Astrocyte (in vitro differentiated cells and primary cell): ENCODE measurements at regions not wholly inside any gene's neighbourhood (a gene's known extent, or its start where the extent isn't known, plus 50 kb on each side); places are given as distances from the start of the nearest gene placed in this dataset.

Experiments
- DNase-seq: peaks from one replicate; pipeline ENCODE4 v3.0.0-alpha.2; 2010; ENCODE audit warnings: low read depth
- FAIRE-seq: peaks from 2 replicates; lab custom pipeline; 2011; peaks lifted over from hg19 to GRCh38; lab: Jason Lieb, UNC
- H2AFZ ChIP-seq: 2 replicates; pipeline ENCODE4 v1.6.0; 2012; ENCODE audit warnings: low read depth, low read length, inconsistent platforms
- H3K27ac ChIP-seq: 2 replicates; pipeline ENCODE4 v1.5.1; 2011; ENCODE audit warnings: low read depth, low read length, inconsistent platforms
- H3K27me3 ChIP-seq: 2 replicates; pipeline ENCODE4 v1.6.0; 2011; ENCODE audit warnings: low read length, inconsistent platforms; ENCODE audit not compliant: insufficient read depth
- H3K36me3 ChIP-seq: 2 replicates; pipeline ENCODE4 v1.5.1; 2011; ENCODE audit warnings: low read length, inconsistent platforms; ENCODE audit not compliant: insufficient read depth
- H3K4me1 ChIP-seq: 2 replicates; pipeline ENCODE4 v1.5.1; 2011; ENCODE audit warnings: low read length, inconsistent platforms; ENCODE audit not compliant: insufficient read depth
- H3K4me2 ChIP-seq: 2 replicates; pipeline ENCODE4 v1.6.0; 2012; ENCODE audit warnings: low read length, inconsistent platforms
- H3K4me3 ChIP-seq: 2 replicates; pipeline ENCODE4 v1.5.1; 2011; ENCODE audit warnings: low read depth, mild to moderate bottlenecking, low read length, inconsistent platforms; ENCODE audit not compliant: insufficient read depth
- H3K79me2 ChIP-seq: 2 replicates; pipeline ENCODE4 v1.6.0; 2012; ENCODE audit warnings: mild to moderate bottlenecking, low read length, inconsistent platforms; ENCODE audit not compliant: insufficient read depth
- H3K9ac ChIP-seq: 2 replicates; pipeline ENCODE4 v1.6.0; 2012; ENCODE audit warnings: mild to moderate bottlenecking, low read length, inconsistent platforms
- H3K9me3 ChIP-seq: 2 replicates; pipeline ENCODE4 v1.5.1; 2012; ENCODE audit warnings: low read depth, mild to moderate bottlenecking, low read length, inconsistent platforms; ENCODE audit not compliant: insufficient read depth
- H4K20me1 ChIP-seq: 2 replicates; pipeline ENCODE4 v1.6.0; 2012; ENCODE audit warnings: low read length, inconsistent platforms; ENCODE audit not compliant: insufficient read depth
- H3K27ac Mint-ChIP-seq: one replicate; pipeline ENCODE4 v1.8.0; 2021; ENCODE audit warnings: mild to moderate bottlenecking, mixed read lengths; ENCODE audit not compliant: unreplicated experiment
- H3K27me3 Mint-ChIP-seq: one replicate; pipeline ENCODE4 v1.8.0; 2021; ENCODE audit warnings: low read depth, mixed read lengths; ENCODE audit not compliant: unreplicated experiment
- H3K36me3 Mint-ChIP-seq: one replicate; pipeline ENCODE4 v1.8.0; 2021; ENCODE audit warnings: low read depth, mixed read lengths; ENCODE audit not compliant: unreplicated experiment
- H3K4me1 Mint-ChIP-seq: one replicate; pipeline ENCODE4 v1.8.0; 2021; ENCODE audit warnings: low read depth, mixed read lengths; ENCODE audit not compliant: unreplicated experiment
- H3K4me3 Mint-ChIP-seq: one replicate; pipeline ENCODE4 v1.8.0; 2021; ENCODE audit warnings: mild to moderate bottlenecking, moderate library complexity, mixed read lengths; ENCODE audit not compliant: unreplicated experiment
- H3K9me3 Mint-ChIP-seq: one replicate; pipeline ENCODE4 v1.8.0; 2021; ENCODE audit warnings: mild to moderate bottlenecking, mixed read lengths; ENCODE audit not compliant: unreplicated experiment
- CTCF ChIP-seq: IDR thresholded peaks from 2 replicates; pipeline ENCODE4 v1.5.1; 2011; ENCODE audit warnings: low read depth, mild to moderate bottlenecking, inconsistent platforms, low read length, moderate library complexity; ENCODE audit not compliant: insufficient read depth
- EZH2 ChIP-seq: IDR thresholded peaks from 2 replicates; pipeline ENCODE4 v1.6.1; 2012; ENCODE audit warnings: mild to moderate bottlenecking, low read length, inconsistent platforms; ENCODE audit not compliant: insufficient read depth

GRCh38 chr7:20927976-20928375, 141.3 kb upstream of the SP8 start:
- H3K36me3 ChIP-seq = no peaks in the 10 kb centered on the region
- Mint-ChIP-seq H3K9me3 (peaks cover 3% of the 10 kb centered on the region), H3K36me3 (no peaks in the 10 kb centered on the region), H3K4me3 (no peak overlapping the region), H3K27ac (no peak overlapping the region), H3K4me1 (no peaks in the 10 kb centered on the region), H3K27me3 (no peaks in the 10 kb centered on the region)
- no peaks in the 10 kb centered on the region for H3K4me1 ChIP-seq
- H3K9me3 ChIP-seq = no peaks in the 10 kb centered on the region
- no peaks in the 10 kb centered on the region for H3K27me3 ChIP-seq
- no peak overlapping the region for H3K9ac ChIP-seq
- TF ChIP-seq EZH2 = no peak
- no peak for TF ChIP-seq CTCF
- H3K4me2 ChIP-seq = no peak overlapping the region
- H2AFZ ChIP-seq = no peak overlapping the region
- no peaks in the 10 kb centered on the region for H3K79me2 ChIP-seq
- no peak for DNase-seq
- no peak overlapping the region for H3K27ac ChIP-seq
- no peak overlapping the region for H3K4me3 ChIP-seq
- H4K20me1 ChIP-seq = no peaks in the 10 kb centered on the region
- FAIRE-seq = no peak

DNA sequence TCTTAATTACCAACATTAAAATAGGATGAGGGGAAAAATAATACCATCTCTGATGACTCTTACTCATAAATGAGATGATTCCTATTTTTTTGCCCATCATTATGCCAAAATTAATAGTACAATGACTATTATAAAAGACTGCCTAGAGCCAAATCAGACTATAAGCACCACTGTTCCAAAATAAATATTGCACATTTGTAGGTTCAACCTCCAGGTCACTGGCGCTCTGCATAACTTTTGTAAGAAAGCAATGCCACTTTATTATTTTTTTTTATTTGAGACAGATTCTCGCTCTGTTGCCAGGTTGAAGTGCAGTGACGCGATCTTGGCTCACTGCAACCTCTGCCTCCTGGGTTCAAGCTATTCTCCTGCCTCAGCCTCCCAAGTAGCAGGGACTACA, 142.5 kb upstream of the SP8 start:
- Histone ChIP-seq H3K4me1 (no peaks in the 10 kb centered on the region), H3K36me3 (no peaks in the 10 kb centered on the region), H3K9me3 (no peaks in the 10 kb centered on the region), H3K27me3 (no peaks in the 10 kb centered on the region), H2AFZ (no peak overlapping the region), H3K27ac (no peak overlapping the region), H3K4me3 (no peak overlapping the region), H3K4me2 (no peak overlapping the region), H3K79me2 (no peaks in the 10 kb centered on the region), H3K9ac (no peak overlapping the region), H4K20me1 (no peaks in the 10 kb centered on the region)
- H3K27ac Mint-ChIP-seq = no peak overlapping the region
- TF ChIP-seq EZH2 = no peak
- no peaks in the 10 kb centered on the region for H3K27me3 Mint-ChIP-seq
- no peaks in the 10 kb centered on the region for H3K36me3 Mint-ChIP-seq
- DNase-seq = no peak
- H3K9me3 Mint-ChIP-seq = peaks cover 3% of the 10 kb centered on the region
- no peak overlapping the region for H3K4me3 Mint-ChIP-seq
- H3K4me1 Mint-ChIP-seq = no peaks in the 10 kb centered on the region
- no peak for FAIRE-seq

DNA sequence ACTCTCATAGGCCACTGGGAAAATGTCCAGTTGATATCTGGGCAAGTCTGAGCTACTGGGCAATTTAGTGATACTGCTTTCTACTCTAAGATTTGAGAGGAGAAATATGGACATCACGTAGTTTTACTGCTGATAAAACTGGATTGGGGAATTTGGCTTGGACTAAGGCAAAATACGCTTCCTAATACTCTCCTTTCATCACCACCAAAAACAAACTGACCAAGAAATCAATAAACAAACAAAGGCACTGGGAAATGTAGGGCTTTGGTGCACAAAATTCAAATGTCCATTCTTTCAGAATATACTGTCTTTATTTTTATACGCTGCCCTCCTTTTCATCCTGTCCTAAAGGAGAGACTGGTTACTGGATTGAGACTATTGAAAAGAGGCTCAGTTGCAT, 145.1 kb upstream of the SP8 start:
- H3K9me3 Mint-ChIP-seq = no peaks in the 10 kb centered on the region
- Histone ChIP-seq H3K9ac (no peak overlapping the region), H3K4me2 (no peak overlapping the region), H3K79me2 (no peaks in the 10 kb centered on the region), H3K27me3 (no peaks in the 10 kb centered on the region), H3K36me3 (no peaks in the 10 kb centered on the region), H3K27ac (no peak overlapping the region), H3K9me3 (no peaks in the 10 kb centered on the region), H4K20me1 (no peaks in the 10 kb centered on the region), H2AFZ (no peak overlapping the region), H3K4me3 (no peak overlapping the region), H3K4me1 (no peaks in the 10 kb centered on the region)
- H3K27ac Mint-ChIP-seq = no peak overlapping the region
- no peak for TF ChIP-seq EZH2
- TF ChIP-seq CTCF = no peak
- no peaks in the 10 kb centered on the region for H3K36me3 Mint-ChIP-seq
- H3K4me1 Mint-ChIP-seq = no peaks in the 10 kb centered on the region
- FAIRE-seq (no peak), DNase-seq (no peak)
- no peaks in the 10 kb centered on the region for H3K27me3 Mint-ChIP-seq
- no peak overlapping the region for H3K4me3 Mint-ChIP-seq
